DND-41 (cell line): ENCODE measurements at regions not wholly inside any gene's neighbourhood (a gene's known extent, or its start where the extent isn't known, plus 50 kb on each side); places are given as distances from the start of the nearest gene placed in this dataset.

ENCODE experiments used
- ATAC-seq: fragments of 200-7000 bp; cut with Tn5 transposase; 3 replicates; pipeline ENCODE4 v1.9.1; 2021; ENCODE audit warnings: low read depth; ENCODE audit not compliant: insufficient read depth
- DNase-seq: peaks from one replicate; pipeline ENCODE4 v3.0.0-alpha.2; 2020
- H2AFZ ChIP-seq: 2 replicates; pipeline ENCODE4 v1.6.0; 2012; ENCODE audit warnings: low read depth, low read length
- H3K27ac ChIP-seq: 2 replicates; pipeline ENCODE4 v1.5.1; 2012; ENCODE audit warnings: low read length, inconsistent platforms
- H3K27me3 ChIP-seq: fragments of 200-600 bp; sonication (generic); 2 replicates; pipeline ENCODE4 v1.6.0; 2012; ENCODE audit warnings: low read length, mild to moderate bottlenecking, inconsistent platforms; ENCODE audit not compliant: insufficient read depth, poor library complexity
- H3K36me3 ChIP-seq: 2 replicates; pipeline ENCODE4 v1.5.1; 2012; ENCODE audit warnings: low read length, inconsistent platforms; ENCODE audit not compliant: insufficient read depth
- H3K4me1 ChIP-seq: 2 replicates; pipeline ENCODE4 v1.5.1; 2012; ENCODE audit warnings: mild to moderate bottlenecking, low read length; ENCODE audit not compliant: insufficient read depth
- H3K4me2 ChIP-seq: 2 replicates; pipeline ENCODE4 v1.6.0; 2012; ENCODE audit warnings: mild to moderate bottlenecking, moderate library complexity, low read length, inconsistent platforms; ENCODE audit not compliant: insufficient read depth
- H3K4me3 ChIP-seq, 2 experiments: fragments of 200-600 bp in 1 of 2; shearing (Covaris generic) in 1 of 2; 2 replicates each; pipeline ENCODE4 v1.5.1; 2012 to 2016; ENCODE audit warnings: inconsistent platforms in 2 of 2, low read length in 2 of 2, mild to moderate bottlenecking in 2 of 2, low read depth in 1 of 2, moderate library complexity in 1 of 2
- H3K79me2 ChIP-seq: 2 replicates; pipeline ENCODE4 v1.6.0; 2012; ENCODE audit warnings: low read length, inconsistent platforms; ENCODE audit not compliant: insufficient read depth
- H3K9ac ChIP-seq: 2 replicates; pipeline ENCODE4 v1.6.0; 2012; ENCODE audit warnings: low read depth, mild to moderate bottlenecking, inconsistent platforms, low read length, moderate library complexity
- H3K9me3 ChIP-seq: 2 replicates; pipeline ENCODE4 v1.5.1; 2012; ENCODE audit warnings: low read length, moderate library complexity, mild to moderate bottlenecking, inconsistent platforms; ENCODE audit not compliant: insufficient read depth, severe bottlenecking
- H4K20me1 ChIP-seq: 2 replicates; pipeline ENCODE4 v1.6.0; 2012; ENCODE audit warnings: low read length; ENCODE audit not compliant: insufficient read depth
- EZH2 ChIP-seq: IDR thresholded peaks from 3 replicates; pipeline ENCODE4 v1.6.1; 2012; ENCODE audit warnings: borderline replicate concordance, low read depth, mild to moderate bottlenecking, moderate library complexity, low read length, inconsistent platforms; ENCODE audit not compliant: severe bottlenecking
- TF ChIP-seq, protein P1 (sequence below): IDR thresholded peaks from 2 replicates; pipeline ENCODE4 v1.5.1; 2012; ENCODE audit warnings: borderline replicate concordance, low read length, moderate library complexity, mild to moderate bottlenecking; ENCODE audit not compliant: poor library complexity, severe bottlenecking; ENCODE audit errors: extremely low read depth

DNA sequence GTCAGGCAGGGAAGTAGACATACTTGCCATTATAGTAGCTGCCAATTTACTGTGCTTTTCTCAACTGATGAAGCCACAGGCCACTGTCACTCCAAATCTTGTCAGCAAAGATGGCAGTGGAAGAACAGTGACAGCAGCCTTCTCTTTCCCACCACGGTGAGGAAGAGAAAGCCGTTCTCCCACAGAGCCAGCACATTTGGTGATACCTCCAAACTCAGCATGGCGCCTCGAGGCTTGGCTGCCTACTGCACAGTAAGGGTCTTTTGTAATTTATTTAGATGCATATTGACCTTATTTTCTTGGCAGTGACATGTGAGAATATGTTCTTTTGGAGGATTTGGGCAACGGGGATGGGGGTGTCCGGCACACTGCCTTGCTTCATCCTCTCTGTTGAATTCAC, 117.2 kb upstream of the CDH20 start:
- ATAC-seq = no peak
- no peak overlapping the region for H2AFZ ChIP-seq
- H3K4me3 ChIP-seq = no peak overlapping the region
- no peaks in the 10 kb centered on the region for H3K9me3 ChIP-seq
- peaks cover 2% of the 10 kb centered on the region for H3K27me3 ChIP-seq
- TF ChIP-seq, protein P1, sequence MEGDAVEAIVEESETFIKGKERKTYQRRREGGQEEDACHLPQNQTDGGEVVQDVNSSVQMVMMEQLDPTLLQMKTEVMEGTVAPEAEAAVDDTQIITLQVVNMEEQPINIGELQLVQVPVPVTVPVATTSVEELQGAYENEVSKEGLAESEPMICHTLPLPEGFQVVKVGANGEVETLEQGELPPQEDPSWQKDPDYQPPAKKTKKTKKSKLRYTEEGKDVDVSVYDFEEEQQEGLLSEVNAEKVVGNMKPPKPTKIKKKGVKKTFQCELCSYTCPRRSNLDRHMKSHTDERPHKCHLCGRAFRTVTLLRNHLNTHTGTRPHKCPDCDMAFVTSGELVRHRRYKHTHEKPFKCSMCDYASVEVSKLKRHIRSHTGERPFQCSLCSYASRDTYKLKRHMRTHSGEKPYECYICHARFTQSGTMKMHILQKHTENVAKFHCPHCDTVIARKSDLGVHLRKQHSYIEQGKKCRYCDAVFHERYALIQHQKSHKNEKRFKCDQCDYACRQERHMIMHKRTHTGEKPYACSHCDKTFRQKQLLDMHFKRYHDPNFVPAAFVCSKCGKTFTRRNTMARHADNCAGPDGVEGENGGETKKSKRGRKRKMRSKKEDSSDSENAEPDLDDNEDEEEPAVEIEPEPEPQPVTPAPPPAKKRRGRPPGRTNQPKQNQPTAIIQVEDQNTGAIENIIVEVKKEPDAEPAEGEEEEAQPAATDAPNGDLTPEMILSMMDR = no peak
- H3K4me2 ChIP-seq = no peak overlapping the region
- no peak overlapping the region for H3K27ac ChIP-seq
- H3K36me3 ChIP-seq = no peaks in the 10 kb centered on the region
- no peaks in the 10 kb centered on the region for H3K79me2 ChIP-seq
- no peak overlapping the region for H3K9ac ChIP-seq
- H4K20me1 ChIP-seq = no peaks in the 10 kb centered on the region
- no peak for DNase-seq
- no peaks in the 10 kb centered on the region for H3K4me1 ChIP-seq

GRCh38 chr18:61222206-61222605, 111.0 kb upstream of the CDH20 start:
- no peak for ATAC-seq

DNA sequence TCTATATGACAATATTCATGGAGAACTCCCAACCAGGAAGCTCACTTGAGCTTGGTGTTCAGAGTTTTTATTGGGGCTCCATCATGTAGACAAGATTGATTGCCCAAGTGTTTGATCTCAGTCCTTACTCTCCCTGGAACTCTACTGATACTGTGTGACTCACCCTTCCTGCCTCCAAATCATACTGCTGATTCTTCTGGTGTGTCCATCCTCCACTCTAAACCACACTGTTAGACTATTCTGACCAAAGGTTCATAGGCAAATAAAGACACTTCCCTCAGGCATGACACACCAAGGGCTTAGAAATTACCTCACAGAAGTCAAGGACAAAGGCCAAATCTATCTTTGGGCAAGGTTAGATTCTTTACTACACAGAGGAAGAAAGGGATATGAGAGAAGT, 107.9 kb upstream of the CDH20 start:
- Histone ChIP-seq H3K9ac (no peak overlapping the region), H4K20me1 (no peaks in the 10 kb centered on the region), H3K27me3 (peaks cover 6% of the 10 kb centered on the region), H2AFZ (no peak overlapping the region), H3K36me3 (no peaks in the 10 kb centered on the region), H3K27ac (no peak overlapping the region), H3K4me1 (no peaks in the 10 kb centered on the region), H3K9me3 (no peaks in the 10 kb centered on the region), H3K4me3 (no peak overlapping the region), H3K79me2 (no peaks in the 10 kb centered on the region), H3K4me2 (no peak overlapping the region)
- ATAC-seq (no peak), DNase-seq (no peak)
- TF ChIP-seq, protein P1 = no peak
- TF ChIP-seq EZH2 = no peak

More at GRCh38 chr18:61222206-61222605, 111.0 kb upstream of the CDH20 start:
- H3K4me3 ChIP-seq = no peak overlapping the region
- no peaks in the 10 kb centered on the region for H3K4me1 ChIP-seq
- no peak overlapping the region for H2AFZ ChIP-seq
- DNase-seq = no peak
- no peak overlapping the region for H3K27ac ChIP-seq
- H4K20me1 ChIP-seq = no peaks in the 10 kb centered on the region
- H3K36me3 ChIP-seq = no peaks in the 10 kb centered on the region
- no peak overlapping the region for H3K9ac ChIP-seq
- TF ChIP-seq, protein P1 = no peak
- TF ChIP-seq EZH2 = no peak
- H3K4me2 ChIP-seq = no peak overlapping the region
- no peaks in the 10 kb centered on the region for H3K79me2 ChIP-seq
- no peaks in the 10 kb centered on the region for H3K9me3 ChIP-seq
- peaks cover 6% of the 10 kb centered on the region for H3K27me3 ChIP-seq
